ENCODE measurements at regions not wholly inside any gene's neighbourhood (a gene's known extent, or its start where the extent isn't known, plus 50 kb on each side); places are given as distances from the start of the nearest gene placed in this dataset.

- TF ChIP-seq ETV6 (CRISPR knock-in tag; conservative IDR thresholded peaks at IDR 0.05), result no peak
- no peak for TF ChIP-seq GABPB1 (CRISPR knock-in tag; IDR thresholded peaks at IDR 0.05)
- no peak for TF ChIP-seq ZNF589 (CRISPR knock-in tag; conservative IDR thresholded peaks at IDR 0.05)
Observed at GRCh38 chr9:108383796-108384195, 472.0 kb downstream of the ACTL7B start.

All from HepG2 (cell line).